ENCODE measurements at regions not wholly inside any gene's neighbourhood (a gene's known extent, or its start where the extent isn't known, plus 50 kb on each side); places are given as distances from the start of the nearest gene placed in this dataset.

DNA sequence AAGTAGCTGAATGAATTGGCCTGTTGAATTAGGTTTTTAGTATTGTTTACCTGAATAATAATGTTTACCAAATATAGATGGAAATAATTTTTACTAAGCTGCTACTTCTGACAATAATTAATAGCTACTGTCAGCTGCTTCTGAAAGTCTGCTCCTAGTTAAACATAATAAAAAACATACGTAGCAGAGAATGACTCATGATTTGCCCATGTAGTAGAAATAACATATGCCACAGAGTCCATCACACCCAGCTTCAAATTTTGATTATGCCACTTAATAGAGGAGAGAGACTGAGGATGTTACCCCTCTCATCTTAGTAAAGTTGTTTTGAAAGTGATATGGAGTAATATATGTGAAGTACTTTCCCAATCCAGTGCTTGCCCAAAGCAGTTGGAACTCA is 57.6 kb upstream of the MDFIC start:
- H3K4me1 Mint-ChIP-seq (ENCODE audit: low read depth) = peaks cover 7% of the 10 kb centered on the region
- no peaks in the 10 kb centered on the region for H3K27me3 Mint-ChIP-seq (ENCODE audit: low read depth)
- intact Hi-C loops (cut with micrococcal nuclease) = loop anchor here (2.0 to 10.0 kb wide), 3 partner anchors 439 to 837 kb away; no protein-coding TSS in a partner anchor
- H3K9me3 Mint-ChIP-seq = no peaks in the 10 kb centered on the region
- CTCF ChIA-PET = interaction anchor here (0.7 to 4.7 kb wide), 9 partner anchors 10 to 986 kb away, joined by 3 to 36 read pairs (median 4); no protein-coding TSS in a partner anchor
- no peak for DNase-seq
- no peaks in the 10 kb centered on the region for H3K36me3 Mint-ChIP-seq (ENCODE audit: low read depth)
- H3K27ac Mint-ChIP-seq = no peak overlapping the region
- H3K4me3 Mint-ChIP-seq = no peak overlapping the region

DNA sequence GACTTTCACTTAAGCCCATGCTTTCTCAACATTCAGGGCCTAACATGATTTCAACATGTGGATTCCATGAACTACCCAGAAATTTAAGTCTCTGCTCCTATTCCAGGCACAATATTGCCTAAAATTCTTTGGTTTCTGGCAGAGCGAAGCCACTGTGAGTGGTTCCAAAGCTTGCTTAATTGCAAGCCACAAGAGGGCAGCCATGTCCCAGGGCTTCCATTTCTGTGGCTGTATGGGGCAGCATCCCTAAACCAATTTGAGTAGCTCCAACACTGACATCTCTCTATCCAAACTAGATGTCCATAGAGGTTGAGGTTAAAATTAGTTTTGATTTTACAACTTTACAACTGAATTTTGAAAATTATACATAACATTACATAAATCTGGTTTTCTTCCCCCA is 56.3 kb upstream of the MDFIC start:
- Mint-ChIP-seq H3K27me3 (ENCODE audit: low read depth) (no peaks in the 10 kb centered on the region), H3K27ac (no peak overlapping the region), H3K4me1 (ENCODE audit: low read depth) (peaks cover 7% of the 10 kb centered on the region), H3K36me3 (ENCODE audit: low read depth) (no peaks in the 10 kb centered on the region), H3K4me3 (no peak overlapping the region), H3K9me3 (no peaks in the 10 kb centered on the region)
- CTCF ChIA-PET = interaction anchor here (0.6 to 4.7 kb wide), 31 partner anchors 9 to 1044 kb away, joined by 3 to 36 read pairs (median 4); no protein-coding TSS in a partner anchor
- intact Hi-C loops (cut with micrococcal nuclease) = loop anchor here (1.0 to 10.0 kb wide), 13 partner anchors 59 to 1257 kb away; no protein-coding TSS in a partner anchor
- peak; percentile 80 for DNase-seq
